ENCODE measurements at regions not wholly inside any gene's neighbourhood (a gene's known extent, or its start where the extent isn't known, plus 50 kb on each side); places are given as distances from the start of the nearest gene placed in this dataset.

- no peak for TF ChIP-seq TAF1 (IDR thresholded peaks at IDR 0.05; ENCODE audit: borderline replicate concordance, low read depth, low read length)
- TF ChIP-seq POLR2A (IDR thresholded peaks at IDR 0.05; ENCODE audit: low read depth, low read length) = no peak
These were observed 107.2 kb upstream of the NALF2 start for GRCh38 chrX:69396916-69397315.
